Activated CD8-positive, alpha-beta memory T cell treated with anti-CD3 and anti-CD28 coated beads, Interleukin-2, amount 50 U/mL, for 48 hours (primary cell): ENCODE measurements at regions not wholly inside any gene's neighbourhood (a gene's known extent, or its start where the extent isn't known, plus 50 kb on each side); places are given as distances from the start of the nearest gene placed in this dataset.

ENCODE experiments used
- DNase-seq: peaks from one replicate; pipeline ENCODE4 v3.0.0-alpha.2; 2020

DNA sequence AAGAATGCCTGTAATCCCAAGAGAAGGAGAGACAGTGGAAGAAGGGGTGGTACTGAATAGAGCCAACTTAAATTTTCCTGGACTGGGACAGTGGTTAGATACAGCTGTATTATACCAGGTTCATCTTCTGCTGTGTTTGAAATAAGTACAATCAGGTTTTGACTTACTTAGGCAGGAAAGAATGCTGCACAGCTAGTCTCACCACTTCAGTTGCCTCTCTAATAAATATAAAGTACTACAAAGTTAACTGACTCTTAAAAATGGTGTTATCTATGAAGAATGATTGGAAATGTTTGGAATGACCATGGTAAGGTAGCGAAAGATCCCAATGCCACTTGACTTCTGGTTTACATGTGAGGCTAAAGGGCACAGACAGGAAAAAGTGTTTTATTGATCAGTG lies 652.1 kb downstream of the NOVA1 start:
- no peak for DNase-seq

DNA sequence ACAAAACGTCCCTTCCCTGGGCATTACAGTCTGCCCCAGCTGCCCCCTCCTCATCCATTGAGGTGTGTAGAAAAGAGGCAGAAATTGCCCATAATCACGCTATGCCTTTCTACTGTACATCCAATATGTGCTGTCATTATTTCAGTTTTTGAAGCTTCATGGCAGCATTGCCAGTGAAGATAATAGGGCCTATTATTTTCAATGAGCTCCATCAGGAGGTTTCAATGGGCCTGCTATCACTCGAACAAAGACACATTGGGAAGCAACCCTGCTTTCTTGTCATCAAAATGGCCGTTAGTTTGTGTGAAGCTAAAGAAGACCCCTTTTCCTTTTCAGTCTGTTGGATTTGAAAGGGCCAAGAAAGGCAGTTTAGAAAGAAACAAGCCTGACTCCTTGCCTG lies 653.8 kb downstream of the NOVA1 start:
- DNase-seq, result no peak

DNA sequence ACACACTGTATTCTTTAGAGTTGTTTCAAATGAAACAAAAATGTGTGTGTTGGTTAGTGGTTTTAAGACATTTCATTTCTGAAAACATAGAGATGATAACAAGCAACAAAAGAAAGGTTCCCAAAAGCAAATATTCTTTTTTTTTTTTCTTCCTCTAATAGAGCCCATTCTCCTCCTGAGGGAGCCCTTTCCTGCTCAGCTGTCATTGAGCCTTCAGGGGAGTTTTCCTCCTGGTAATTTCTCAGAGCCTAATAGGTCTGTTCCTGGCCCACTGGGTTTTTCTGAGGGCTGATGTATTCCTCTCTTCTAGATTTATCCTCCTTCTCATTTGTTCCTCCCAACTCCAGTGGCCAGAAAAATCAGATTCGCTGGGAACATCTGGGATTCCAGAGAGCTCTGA lies 654.5 kb downstream of the NOVA1 start:
- DNase-seq, result no peak

DNA sequence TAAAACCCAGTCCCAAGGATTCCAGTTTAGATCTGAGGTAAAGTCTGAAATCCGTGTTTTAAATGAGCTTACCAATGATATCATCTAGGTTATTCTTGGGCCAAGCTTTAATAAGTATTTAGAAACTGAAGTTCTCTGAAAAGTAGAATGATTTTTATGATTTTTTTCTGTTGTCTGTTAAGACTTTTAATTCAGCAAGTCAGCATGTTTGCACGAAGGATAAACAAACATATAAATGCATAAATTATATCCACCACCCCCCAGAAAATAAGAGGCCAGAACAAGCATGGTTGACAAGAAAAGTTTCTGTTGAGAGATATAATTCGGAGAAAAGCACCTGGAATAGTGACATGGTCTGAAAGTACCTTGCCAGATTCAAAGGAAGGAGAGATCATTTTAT lies 655.7 kb downstream of the NOVA1 start:
- no peak for DNase-seq

DNA sequence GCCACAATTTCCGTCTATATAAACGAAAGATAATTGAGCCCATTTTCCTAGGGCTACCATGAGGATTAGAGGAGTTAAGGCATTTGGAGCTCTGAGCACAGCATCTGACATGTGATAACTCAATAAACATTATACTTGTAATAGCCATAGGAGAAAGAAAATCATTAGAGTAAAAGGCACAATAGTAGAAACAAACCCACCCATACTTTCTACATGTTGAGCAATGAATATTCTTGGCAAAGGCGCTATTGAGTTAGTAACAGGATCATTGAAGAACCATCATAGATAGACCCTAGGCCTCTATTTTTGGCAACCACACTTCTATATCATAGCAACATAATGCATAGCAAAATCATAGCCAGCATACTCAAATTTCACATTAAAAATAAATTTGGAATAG lies 664.1 kb downstream of the NOVA1 start:
- DNase-seq, result no peak

DNA sequence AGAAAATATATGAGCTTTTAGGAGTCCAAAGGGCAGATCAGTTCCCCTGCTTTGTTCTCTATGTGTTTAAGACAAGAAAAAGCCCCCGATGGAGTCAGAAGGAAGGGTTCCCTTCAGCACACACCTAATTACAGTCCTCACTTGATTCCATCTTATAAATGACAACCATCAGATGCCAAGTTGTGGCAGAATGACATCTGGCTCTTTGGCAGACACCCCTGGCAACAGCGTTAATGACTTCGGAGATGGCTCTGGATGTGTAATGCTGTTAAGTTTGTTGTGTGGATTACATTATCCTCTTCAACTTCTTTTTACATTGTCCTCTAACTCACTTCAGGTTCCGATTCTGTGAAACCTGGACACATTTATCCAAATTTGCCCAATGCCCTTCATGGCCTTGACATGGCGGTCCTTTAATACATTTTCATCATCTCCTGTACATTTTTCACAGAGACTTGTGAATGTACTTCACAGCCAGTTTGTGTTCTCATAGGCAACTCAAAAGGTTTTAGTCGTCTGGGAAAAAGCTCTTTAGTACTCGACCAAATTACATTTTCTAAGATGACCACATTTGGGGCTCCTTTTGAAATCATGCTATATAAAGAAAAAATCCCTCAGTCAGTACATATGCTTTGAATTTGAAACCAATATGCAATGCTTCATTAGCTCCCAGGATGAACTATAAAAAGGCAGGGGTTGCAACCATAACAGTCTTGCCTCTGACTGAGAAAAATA lies 667.8 kb downstream of the NOVA1 start:
- no peak for DNase-seq

DNA sequence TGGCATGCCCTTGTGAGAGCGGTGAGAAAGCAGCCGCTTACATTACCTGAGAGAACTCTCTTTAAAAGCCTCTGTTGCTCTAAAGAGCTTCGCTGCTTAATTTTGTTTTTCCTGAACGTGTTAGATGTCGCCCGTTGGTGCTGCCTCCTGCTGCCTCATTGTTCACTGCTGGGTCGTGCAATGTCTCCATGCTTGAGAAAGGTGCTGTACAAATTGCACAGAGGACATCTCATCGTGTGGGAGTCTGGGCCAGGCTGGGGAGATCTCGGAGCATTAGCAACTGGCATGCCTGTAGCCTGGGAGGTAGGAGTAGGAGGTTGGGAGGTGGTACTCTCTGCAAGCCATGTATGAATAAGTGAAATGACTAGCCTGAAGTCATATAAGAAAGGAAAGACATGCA lies 686.0 kb downstream of the NOVA1 start:
- no peak for DNase-seq

DNA sequence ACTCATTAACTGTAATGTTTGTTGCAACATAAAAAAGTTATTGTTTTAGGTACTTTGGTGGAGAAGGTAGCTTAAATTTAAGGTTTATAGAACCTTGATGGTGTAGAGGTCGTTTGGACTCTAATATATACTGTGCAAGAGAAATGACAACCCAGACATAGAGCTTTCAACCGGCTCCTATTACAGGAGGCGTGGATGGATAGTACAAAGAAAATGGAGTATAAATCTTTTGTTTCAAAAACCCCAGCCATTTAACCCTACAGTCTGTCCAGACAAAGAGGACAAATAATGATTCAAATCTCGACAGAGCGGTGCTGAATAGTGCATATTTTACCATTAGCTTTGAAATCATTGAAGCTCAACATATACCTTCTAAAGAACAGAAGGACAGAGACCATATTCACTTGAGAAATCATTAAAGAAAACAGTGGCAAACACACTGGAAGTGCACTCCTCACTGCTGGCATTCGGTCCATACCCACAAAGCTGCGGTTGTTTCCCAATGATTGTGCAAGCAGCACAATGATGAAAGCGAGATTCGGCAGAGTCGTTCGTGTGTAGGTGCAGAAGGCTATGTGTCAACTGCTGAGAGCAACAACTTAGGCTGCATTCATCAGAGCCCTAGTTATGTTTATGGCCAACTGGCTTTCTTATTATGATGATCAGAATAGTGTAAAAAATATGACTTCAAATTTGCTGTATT lies 688.6 kb downstream of the NOVA1 start:
- no peak for DNase-seq

DNA sequence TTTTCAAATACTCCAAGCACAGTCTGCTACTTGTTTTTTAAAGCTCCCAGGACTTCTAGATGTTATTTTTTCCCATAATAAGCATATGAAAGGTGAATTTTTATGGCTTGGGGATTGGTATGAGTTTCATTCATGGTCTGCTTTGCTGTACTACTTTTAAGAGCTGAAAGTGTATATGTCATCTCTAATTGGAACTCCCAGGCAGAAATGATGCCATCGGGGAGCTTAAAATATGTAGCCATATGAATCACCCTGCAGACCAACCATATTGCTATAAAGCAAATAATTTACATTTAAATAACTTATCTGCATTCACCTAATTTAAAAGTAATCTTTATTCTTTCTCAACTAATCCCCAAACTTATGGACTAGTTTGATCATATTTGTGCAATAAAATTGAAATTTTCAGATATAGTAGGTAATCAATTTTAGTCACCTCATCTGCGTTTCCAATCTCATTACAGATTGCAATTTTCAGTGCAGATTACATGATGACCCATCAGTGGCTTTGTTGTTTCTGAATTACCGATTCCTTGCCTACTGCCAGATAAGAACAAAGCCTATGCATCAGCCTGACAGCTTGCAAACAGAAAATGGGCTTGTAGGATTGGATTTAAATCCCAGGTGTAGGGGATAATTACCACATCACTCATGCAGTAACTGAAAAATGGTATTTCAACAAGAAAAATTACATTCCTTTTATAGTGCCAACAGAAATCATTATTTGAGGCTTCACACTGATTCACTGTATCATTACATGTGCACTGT lies 689.4 kb downstream of the NOVA1 start:
- no peak for DNase-seq

DNA sequence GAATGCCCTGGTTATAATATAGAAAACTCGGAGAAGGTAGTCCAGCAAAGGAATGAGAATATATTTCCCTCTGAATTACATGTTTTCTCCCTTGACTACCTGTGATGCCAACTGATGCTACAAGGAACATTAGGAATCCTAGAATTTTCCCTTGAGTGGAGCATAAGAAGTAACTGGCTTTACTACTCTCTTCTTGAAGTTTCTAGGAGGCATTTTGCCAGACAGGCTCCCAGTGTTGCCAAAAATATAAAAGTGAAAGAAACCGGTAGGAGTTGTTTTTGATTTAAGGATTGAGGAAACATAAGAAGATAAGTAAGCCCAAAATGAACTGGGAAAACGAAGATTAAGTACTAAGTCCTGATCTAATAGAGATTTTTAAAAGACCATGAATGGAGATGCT lies 693.4 kb downstream of the NOVA1 start:
- DNase-seq, result no peak

DNA sequence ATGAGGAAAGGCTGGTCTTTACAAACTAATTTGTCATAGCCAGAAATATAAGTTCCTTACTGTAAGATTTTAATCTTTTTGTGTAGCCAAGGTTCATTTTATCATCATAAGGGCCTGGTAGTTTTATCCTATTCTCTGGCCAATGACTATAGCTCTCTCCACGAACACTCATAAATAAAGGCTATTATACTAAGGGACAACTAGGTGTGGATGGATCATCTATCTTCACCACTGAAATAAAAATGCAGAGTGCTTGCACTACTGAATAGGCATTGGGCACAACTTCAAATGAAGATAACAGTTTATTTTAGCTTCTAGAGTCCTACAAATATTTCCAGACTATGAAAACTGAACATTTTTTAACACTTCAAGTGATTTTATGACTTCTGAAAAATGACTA lies 698.6 kb downstream of the NOVA1 start:
- no peak for DNase-seq

DNA sequence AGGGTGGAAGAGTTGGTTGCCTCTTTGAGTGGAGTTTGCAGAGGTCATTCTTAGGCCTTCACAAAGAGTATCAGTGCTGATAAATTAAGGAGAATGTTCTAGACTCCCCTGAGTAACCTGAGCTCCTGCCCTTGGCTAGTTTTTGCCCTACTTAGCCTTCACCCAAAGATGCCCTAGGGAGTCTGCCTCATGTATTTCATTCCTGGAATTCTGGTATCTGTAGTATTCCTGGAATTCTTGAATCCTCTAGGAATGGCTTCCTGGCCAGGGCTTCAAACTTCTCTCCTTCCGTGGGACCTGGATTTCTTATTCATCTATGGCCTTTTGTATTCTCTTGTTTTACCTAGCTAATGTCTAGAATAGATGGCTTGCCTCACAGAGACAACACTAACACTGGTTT lies 701.1 kb downstream of the NOVA1 start:
- no peak for DNase-seq

DNA sequence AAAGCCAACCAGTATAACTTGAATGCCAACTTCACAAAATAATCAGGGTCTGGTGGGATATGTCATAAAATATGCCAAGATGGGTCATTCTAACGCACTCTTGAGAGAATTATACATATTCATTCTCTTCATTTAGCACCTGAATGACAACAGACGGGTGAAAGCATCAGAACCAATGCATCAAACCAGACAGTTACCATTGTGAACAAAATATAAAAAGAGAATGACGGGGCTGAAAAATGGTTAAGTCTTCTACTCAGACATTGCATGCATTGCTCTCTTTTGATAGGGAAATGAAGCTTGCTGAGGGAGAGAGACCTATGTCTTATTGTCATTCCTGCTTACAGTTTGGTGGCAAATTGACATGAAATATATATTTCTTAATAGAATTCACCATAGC lies 702.1 kb downstream of the NOVA1 start:
- no peak for DNase-seq

DNA sequence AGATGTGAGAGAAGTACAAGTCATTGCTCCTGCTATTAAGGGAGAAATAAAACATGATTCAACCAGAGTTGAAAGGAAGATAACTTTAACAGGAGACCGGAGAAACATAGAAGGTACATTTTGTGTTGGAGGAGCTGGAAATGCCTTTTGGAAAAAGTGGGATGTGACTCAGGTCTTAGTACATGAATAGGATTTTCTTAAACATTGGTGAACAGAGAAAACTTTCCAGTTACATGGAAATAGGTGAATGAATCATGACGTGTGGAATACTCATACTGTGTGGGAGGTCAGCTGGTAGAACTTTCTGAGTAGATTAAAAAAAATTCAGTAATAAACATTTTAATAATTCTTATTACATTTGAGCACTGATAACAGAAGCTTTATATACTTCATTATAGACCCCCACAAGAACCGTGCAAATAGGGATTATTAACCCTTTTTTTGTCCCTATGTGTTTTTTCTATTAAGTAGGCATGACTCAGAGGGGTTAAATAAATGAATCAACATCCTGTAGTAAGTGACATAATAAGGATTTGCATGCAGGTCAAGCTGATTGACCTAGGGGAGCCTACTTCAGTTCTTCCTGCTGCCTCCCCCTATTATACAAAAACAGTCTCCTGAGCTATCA lies 710.5 kb downstream of the NOVA1 start:
- DNase-seq, result no peak

DNA sequence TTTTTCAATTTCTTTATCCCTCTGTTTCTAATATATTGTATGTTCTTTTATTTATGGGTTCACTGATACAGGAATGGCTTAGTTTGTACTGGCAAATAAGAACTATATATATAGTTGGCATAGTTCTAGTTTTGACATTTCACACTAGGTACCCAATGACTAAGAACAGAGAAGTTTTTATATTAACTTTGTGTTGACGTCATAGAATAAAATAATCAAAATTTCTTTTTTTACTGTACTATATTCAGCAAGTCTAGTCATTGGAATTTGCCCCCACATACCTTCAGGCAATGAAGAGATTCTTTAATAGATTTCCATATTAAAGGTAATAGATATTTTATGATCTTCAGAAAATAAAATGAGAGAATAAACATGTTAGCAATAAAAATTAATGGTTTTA lies 713.2 kb downstream of the NOVA1 start:
- no peak for DNase-seq

DNA sequence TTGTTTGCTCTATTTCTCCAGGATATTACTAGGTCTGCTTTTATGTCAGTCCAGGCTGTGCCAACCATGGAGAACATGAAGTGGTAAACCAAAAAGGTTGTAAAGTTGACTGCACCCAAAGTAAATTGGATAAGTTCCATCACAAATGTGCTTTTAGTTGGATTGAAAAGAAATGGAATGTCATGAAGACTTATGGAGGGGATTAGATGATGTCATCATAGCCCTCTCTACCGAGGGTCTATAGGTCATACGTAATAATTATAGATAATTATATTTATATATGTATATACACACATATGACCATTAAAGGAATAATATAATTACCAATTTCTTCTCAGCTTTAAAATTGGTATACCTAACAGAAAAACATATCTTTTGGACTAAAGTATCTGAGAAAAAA lies 714.9 kb downstream of the NOVA1 start:
- no peak for DNase-seq

DNA sequence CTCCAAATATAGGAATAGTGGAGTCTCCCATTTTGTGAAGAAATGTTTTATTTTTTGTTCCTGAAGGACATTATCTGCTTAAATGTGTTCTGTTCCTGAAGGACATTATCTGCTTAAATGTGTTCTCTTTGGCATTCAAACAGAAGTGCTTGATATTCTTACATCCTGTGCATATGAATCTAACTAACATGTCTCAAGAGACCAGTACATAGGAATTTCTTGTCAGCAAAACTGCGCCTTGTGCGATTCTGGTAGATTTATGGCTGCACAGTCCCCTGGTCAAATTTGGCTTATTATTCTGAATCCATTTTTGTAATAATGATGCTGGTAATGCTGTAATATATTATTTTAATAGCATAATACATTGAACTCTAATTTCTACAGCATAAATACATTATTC lies 722.4 kb downstream of the NOVA1 start:
- no peak for DNase-seq

DNA sequence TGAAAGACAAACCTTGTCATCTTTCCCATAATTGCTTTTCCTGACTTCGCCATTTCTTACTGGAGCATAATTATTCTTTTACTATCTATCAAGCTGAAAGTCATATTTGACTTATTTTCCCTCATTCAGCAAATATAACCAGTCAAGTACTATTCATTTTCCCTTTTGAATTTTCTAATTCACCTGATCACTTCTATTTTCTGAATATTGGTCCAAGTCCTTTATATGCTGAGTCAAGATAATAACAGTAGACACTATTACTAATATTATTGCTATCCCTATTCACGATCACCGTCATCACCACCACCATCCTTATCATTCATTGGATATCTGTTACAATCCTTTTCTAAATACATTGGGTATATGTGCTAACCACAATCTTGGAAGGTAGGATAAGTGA lies 728.0 kb downstream of the NOVA1 start:
- no peak for DNase-seq

DNA sequence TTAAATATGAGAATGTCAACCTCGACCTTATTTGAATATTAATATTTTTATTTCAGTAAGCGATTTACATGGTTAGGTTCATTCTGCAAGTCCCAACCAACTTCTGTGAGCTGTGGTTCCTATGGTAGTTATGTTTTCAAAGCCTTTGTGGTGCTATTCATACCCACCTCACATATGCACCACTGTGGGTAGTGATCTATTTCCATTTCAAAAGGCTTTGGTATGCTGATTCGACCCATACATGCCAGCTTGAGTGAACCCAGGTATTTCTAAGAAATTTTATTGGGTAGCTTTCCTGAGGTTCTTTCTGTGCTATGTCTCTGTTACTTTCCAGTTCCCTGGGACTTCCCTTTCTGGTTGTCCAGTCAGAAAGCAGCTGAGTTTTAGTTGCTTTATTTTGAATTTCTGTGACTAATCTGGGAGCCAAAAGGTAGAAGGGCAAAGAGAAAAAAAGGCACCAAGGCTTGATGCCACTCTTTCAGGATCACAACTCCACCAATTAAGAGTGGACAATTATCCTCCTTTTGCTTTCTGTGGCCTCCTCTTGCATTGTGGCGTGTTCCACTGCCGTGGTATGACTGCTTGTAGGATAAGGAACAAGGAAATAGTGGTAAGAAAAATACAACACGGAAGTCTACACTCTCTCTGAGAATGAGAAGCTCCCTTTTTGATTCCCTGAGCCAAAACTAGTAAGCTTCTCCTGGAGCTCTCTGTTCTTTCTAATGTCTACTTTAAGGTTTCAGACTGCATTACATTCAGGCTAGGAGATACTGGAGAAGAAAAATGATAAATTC lies 729.1 kb downstream of the NOVA1 start:
- no peak for DNase-seq

DNA sequence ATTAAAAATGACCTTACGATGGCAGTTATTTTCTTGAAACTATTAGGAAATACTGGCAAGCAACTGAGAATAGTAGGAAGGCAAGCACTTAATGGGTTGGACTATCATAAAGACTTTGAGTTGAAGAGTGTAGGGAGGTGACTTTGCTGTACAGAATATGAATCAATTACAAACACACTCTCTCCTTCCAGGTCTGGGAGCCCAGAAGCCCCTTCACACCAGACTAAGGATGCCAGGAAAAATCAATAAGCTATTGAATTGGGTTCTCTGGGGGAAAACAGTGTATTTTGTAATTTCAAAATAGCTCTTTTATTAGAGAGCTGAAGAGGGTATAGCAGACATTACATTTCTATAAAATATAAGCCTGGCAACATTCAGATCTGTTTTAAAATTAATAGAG lies 736.4 kb downstream of the NOVA1 start:
- no peak for DNase-seq

DNA sequence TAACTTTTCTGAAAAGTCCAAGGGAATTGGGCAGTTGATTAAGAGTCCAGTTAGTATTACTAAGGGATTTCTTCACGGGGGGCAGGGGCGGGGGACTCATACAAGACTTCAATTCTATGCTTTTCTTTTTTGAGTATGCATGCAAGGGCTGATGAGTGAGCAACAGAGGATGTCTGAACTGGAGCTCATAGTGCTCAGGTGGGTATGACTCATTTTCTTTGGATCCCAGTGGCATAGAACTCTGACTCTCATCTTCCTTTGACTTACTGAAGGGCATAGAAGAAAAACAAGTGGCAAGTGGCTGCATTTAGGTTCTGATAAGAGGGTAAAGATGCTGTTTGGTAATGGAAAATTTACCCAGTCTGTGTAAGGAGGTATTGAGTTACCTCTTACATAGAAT lies 749.2 kb downstream of the NOVA1 start:
- no peak for DNase-seq

DNA sequence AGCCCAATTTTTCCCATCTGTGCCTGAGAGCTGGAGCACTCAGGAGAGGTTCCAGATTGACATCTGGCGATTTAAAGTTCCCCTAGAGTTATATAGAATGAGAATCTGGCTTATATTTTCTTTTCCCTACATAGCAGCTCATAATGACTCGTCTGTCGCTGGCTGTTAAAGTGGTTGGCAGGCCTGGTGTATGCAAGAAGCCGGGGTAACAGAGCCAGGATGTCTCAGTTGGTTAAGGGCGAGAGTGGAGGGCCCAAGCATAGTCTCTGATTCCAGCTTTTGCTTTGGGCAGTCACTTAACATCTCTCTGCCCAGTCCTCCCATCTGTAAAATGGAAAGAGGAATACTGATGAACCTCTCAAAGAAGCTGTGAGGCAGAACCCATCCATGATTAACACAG lies 751.6 kb downstream of the NOVA1 start:
- DNase-seq, result no peak
